H1 (cell line): ENCODE measurements at regions not wholly inside any gene's neighbourhood (a gene's known extent, or its start where the extent isn't known, plus 50 kb on each side); places are given as distances from the start of the nearest gene placed in this dataset.

ENCODE experiments used
- CTCF ChIA-PET: fragments of 300-600 bp; sonication (Branson Sonifier 250); formaldehyde crosslinking; loops from one replicate; lab custom pipeline; 2021; ENCODE audit not compliant: partially characterized antibody; lab: Charles Lee
- POLR2A ChIA-PET: fragments of 300-600 bp; sonication (Branson Sonifier 250); formaldehyde crosslinking; loops from one replicate; lab custom pipeline; 2021; ENCODE audit warnings: inconsistent platforms; ENCODE audit not compliant: partially characterized antibody; lab: Charles Lee
- DNase-seq, 2 experiments: peaks; one replicate each; pipeline versions ENCODE4 v3.0.0 to v3.0.0-alpha.2; 2010 to 2022; ENCODE audit warnings: low spot score in 2 of 2, low read depth in 1 of 2, mixed read lengths in 1 of 2
- FAIRE-seq: peaks from 2 replicates; lab custom pipeline; 2011; peaks lifted over from hg19 to GRCh38; lab: Jason Lieb, UNC
- H2AFZ ChIP-seq: 2 replicates; pipeline ENCODE4 v1.8.1; 2012; ENCODE audit warnings: low read length, inconsistent platforms
- H2AK5ac ChIP-seq: 2 replicates; pipeline ENCODE4 v1.6.1; 2013; ENCODE audit warnings: low read depth, low read length
- H2BK120ac ChIP-seq: replicated peaks from 2 replicates; pipeline ENCODE3; 2013; ENCODE audit warnings: low read depth, low read length, inconsistent platforms
- H2BK12ac ChIP-seq: 2 replicates; pipeline ENCODE4 v1.6.1; 2013; ENCODE audit warnings: low read depth, low read length
- H2BK15ac ChIP-seq: 2 replicates; pipeline ENCODE4 v1.6.1; 2013; ENCODE audit warnings: low read length
- H2BK20ac ChIP-seq: 2 replicates; pipeline ENCODE4 v1.6.1; 2013; ENCODE audit warnings: low read length
- H2BK5ac ChIP-seq: 2 replicates; pipeline ENCODE4 v1.6.1; 2013; ENCODE audit warnings: low read depth, low read length
- H3K14ac ChIP-seq: 2 replicates; pipeline ENCODE4 v1.6.1; 2013; ENCODE audit warnings: inconsistent platforms; ENCODE audit not compliant: insufficient read length
- H3K18ac ChIP-seq: 2 replicates; pipeline ENCODE4 v1.6.1; 2013; ENCODE audit warnings: low read length; ENCODE audit errors: extremely low read depth
- H3K23ac ChIP-seq: 2 replicates; pipeline ENCODE4 v1.6.1; 2013; ENCODE audit warnings: inconsistent platforms; ENCODE audit not compliant: insufficient read length
- H3K23me2 ChIP-seq: 2 replicates; pipeline ENCODE4 v1.6.1; 2013; ENCODE audit warnings: low read depth, low read length
- H3K27ac ChIP-seq: 2 replicates; pipeline ENCODE4 v1.6.1; 2011; ENCODE audit warnings: low read depth, low read length, inconsistent platforms
- H3K27me3 ChIP-seq, 4 experiments: replicated peaks in 1 of 4; 1 replicate in 1 of 4; 2 replicates in 3 of 4; pipeline versions ENCODE4 v1.6.1 to v1.8.1; 2011 to 2013; ENCODE audit warnings: low read length in 3 of 4, mild to moderate bottlenecking in 3 of 4, inconsistent platforms in 2 of 4, mixed read lengths in 2 of 4, moderate library complexity in 1 of 4; ENCODE audit not compliant: control insufficient read depth in 3 of 4, insufficient read depth in 3 of 4; ENCODE audit errors: extremely low read depth in 1 of 4
- H3K36me3 ChIP-seq, 4 experiments: 2 replicates each; pipeline versions ENCODE4 v1.6.1 to v1.8.1; 2011 to 2013; ENCODE audit warnings: mild to moderate bottlenecking in 4 of 4, low read length in 3 of 4, moderate library complexity in 2 of 4, control low read depth in 1 of 4, inconsistent platforms in 1 of 4; ENCODE audit not compliant: insufficient read depth in 4 of 4, control insufficient read depth in 2 of 4
- H3K4ac ChIP-seq: replicated peaks from 2 replicates; pipeline ENCODE3; 2013; ENCODE audit warnings: low read length, low read depth, mixed read lengths, inconsistent platforms; ENCODE audit not compliant: insufficient read length
- H3K4me1 ChIP-seq, 4 experiments: replicated peaks in 1 of 4; 1 replicate in 1 of 4; 2 replicates in 3 of 4; pipeline versions ENCODE4 v1.6.1 to v1.8.1; 2011 to 2013; ENCODE audit warnings: low read length in 3 of 4, inconsistent platforms in 2 of 4, mixed read lengths in 1 of 4; ENCODE audit not compliant: insufficient read depth in 4 of 4, control insufficient read depth in 3 of 4
- H3K4me2 ChIP-seq, 2 experiments: 2 replicates each; pipeline versions ENCODE4 v1.6.1 to v1.8.1; 2011 to 2013; ENCODE audit warnings: low read depth in 2 of 2, low read length in 2 of 2, control low read depth in 1 of 2, inconsistent platforms in 1 of 2, mild to moderate bottlenecking in 1 of 2; ENCODE audit not compliant: insufficient read depth in 1 of 2
- H3K4me3 ChIP-seq, 4 experiments: fragments of 200-600, 300-600 bp in 1 of 4; sonication (generic), shearing (Covaris generic), sonication (Bioruptor Twin) in 1 of 4; 2 replicates each; pipeline versions ENCODE4 v1.5.1 to v1.8.1; 2011 to 2016; ENCODE audit warnings: low read length in 4 of 4, low read depth in 3 of 4, control low read depth in 2 of 4, inconsistent platforms in 2 of 4, mild to moderate bottlenecking in 2 of 4, mixed read lengths in 1 of 4, moderate library complexity in 1 of 4; ENCODE audit not compliant: insufficient read depth in 2 of 4; ENCODE audit errors: extremely low read depth in 1 of 4
- H3K56ac ChIP-seq: replicated peaks from 2 replicates; pipeline ENCODE3; 2013; ENCODE audit warnings: low read depth, mild to moderate bottlenecking, mixed read lengths, low read length, inconsistent platforms; ENCODE audit not compliant: insufficient read length
- H3K79me1 ChIP-seq: 2 replicates; pipeline ENCODE4 v1.6.1; 2013; ENCODE audit warnings: low read depth, low read length, control low read depth
- H3K79me2 ChIP-seq, 2 experiments: 2 replicates each; pipeline versions ENCODE4 v1.6.1 to v1.8.1; 2012 to 2013; ENCODE audit warnings: low read length in 2 of 2, mild to moderate bottlenecking in 2 of 2, inconsistent platforms in 1 of 2; ENCODE audit not compliant: insufficient read depth in 2 of 2, control insufficient read depth in 1 of 2
- H3K9ac ChIP-seq, 4 experiments: replicated peaks in 1 of 4; 1 replicate in 1 of 4; 2 replicates in 3 of 4; pipeline versions ENCODE4 v1.6.1 to v1.8.1; 2011 to 2013; ENCODE audit warnings: low read depth in 3 of 4, low read length in 3 of 4, control low read depth in 2 of 4, mild to moderate bottlenecking in 2 of 4, moderate library complexity in 2 of 4, inconsistent platforms in 1 of 4; ENCODE audit errors: extremely low read depth in 1 of 4
- H3K9me3 ChIP-seq, 2 experiments: 2 replicates each; pipeline versions ENCODE4 v1.6.1 to v1.8.1; 2012 to 2013; ENCODE audit warnings: mild to moderate bottlenecking in 2 of 2, moderate library complexity in 2 of 2, control low read depth in 1 of 2, inconsistent platforms in 1 of 2, low read depth in 1 of 2, low read length in 1 of 2, mixed read lengths in 1 of 2; ENCODE audit not compliant: insufficient read depth in 2 of 2
- H4K20me1 ChIP-seq, 2 experiments: replicated peaks in 1 of 2; 2 replicates each; pipeline versions ENCODE3 to v1.8.1; 2011 to 2013; ENCODE audit warnings: inconsistent platforms in 2 of 2, low read length in 2 of 2, mild to moderate bottlenecking in 1 of 2; ENCODE audit not compliant: insufficient read depth in 2 of 2, control insufficient read depth in 1 of 2
- H4K5ac ChIP-seq: 2 replicates; pipeline ENCODE4 v1.6.1; 2013; ENCODE audit warnings: low read length, low read depth, mixed read lengths, inconsistent platforms; ENCODE audit not compliant: insufficient read length
- H4K8ac ChIP-seq: 2 replicates; pipeline ENCODE4 v1.8.0; 2013; ENCODE audit warnings: mild to moderate bottlenecking, moderate library complexity, low read length, inconsistent platforms; ENCODE audit not compliant: insufficient read depth; ENCODE audit errors: extremely low read depth
- H4K91ac ChIP-seq: replicated peaks from 2 replicates; pipeline ENCODE3; 2013; ENCODE audit warnings: low read length, mixed read lengths, inconsistent platforms; ENCODE audit not compliant: insufficient read length
- ASH2L ChIP-seq: fragments of 200-600, 300-600 bp; sonication (generic); IDR thresholded peaks from one replicate; pipeline ENCODE4 v1.7.1; 2017; ENCODE audit warnings: low read length
- JUN ChIP-seq: IDR thresholded peaks from 2 replicates; pipeline ENCODE4 v1.6.1; 2011; ENCODE audit warnings: low read depth, mild to moderate bottlenecking, improper control_type of control experiment, low read length
- KDM4A ChIP-seq: IDR thresholded peaks from one replicate; pipeline ENCODE4 v1.7.1; 2012; ENCODE audit warnings: low read depth, mild to moderate bottlenecking, moderate library complexity, low read length, inconsistent platforms; ENCODE audit not compliant: severe bottlenecking
- POLR2A ChIP-seq, 2 experiments: IDR thresholded peaks; 1 replicate in 1 of 2; 2 replicates in 1 of 2; pipeline ENCODE4 v1.6.1; 2011; ENCODE audit warnings: low read depth in 2 of 2, low read length in 2 of 2, mild to moderate bottlenecking in 2 of 2; ENCODE audit errors: control extremely low read depth in 1 of 2
- RAD21 ChIP-seq, 2 experiments: IDR thresholded peaks in 1 of 2; conservative IDR thresholded peaks in 1 of 2; 2 replicates each; pipeline ENCODE4 v1.6.1; 2011; ENCODE audit warnings: low read depth in 2 of 2, low read length in 2 of 2, improper control_type of control experiment in 1 of 2, inconsistent platforms in 1 of 2, mild to moderate bottlenecking in 1 of 2, moderate library complexity in 1 of 2
- SP4 ChIP-seq: IDR thresholded peaks from 2 replicates; pipeline ENCODE4 v1.6.1; 2012; ENCODE audit warnings: low read length, inconsistent platforms
- SRF ChIP-seq: IDR thresholded peaks from 2 replicates; pipeline ENCODE4 v1.6.1; 2011; ENCODE audit warnings: mild to moderate bottlenecking, low read depth, low read length, moderate library complexity
- TBP ChIP-seq: IDR thresholded peaks from 2 replicates; pipeline ENCODE4 v1.6.1; 2011; ENCODE audit warnings: low read depth, low read length, improper control_type of control experiment
- TEAD4 ChIP-seq: IDR thresholded peaks from 2 replicates; pipeline ENCODE4 v1.6.1; 2012; ENCODE audit warnings: low read depth, low read length, inconsistent platforms, mixed read lengths
- WGBS, 2 experiments: shearing (Covaris generic) in 1 of 2; methylation state at CpG; one replicate each; pipeline versions ENCODE4 v1.1.6 to v1.1.7; 2013 to 2015; ENCODE audit warnings: low lambda C conversion rate in 2 of 2, mixed read lengths in 2 of 2, inconsistent platforms in 1 of 2, low coverage in 1 of 2, missing lambda C conversion rate in 1 of 2; ENCODE audit not compliant: insufficient replicate concordance in 2 of 2, insufficient coverage in 1 of 2, insufficient read length in 1 of 2; ENCODE audit errors: extremely low coverage in 1 of 2, missing lambda C conversion rate in 1 of 2; 5-methylcytosine and 5-hydroxymethylcytosine counted together
- TF ChIP-seq, protein P1 (sequence below), 3 experiments: IDR thresholded peaks; 1 replicate in 2 of 3; 2 replicates in 1 of 3; pipeline versions ENCODE4 v1.5.1 to v1.6.1; 2011; ENCODE audit warnings: low read length in 3 of 3, mild to moderate bottlenecking in 3 of 3, inconsistent platforms in 2 of 3, low read depth in 1 of 3, moderate library complexity in 1 of 3; ENCODE audit not compliant: insufficient read depth in 1 of 3; ENCODE audit errors: control extremely low read depth in 1 of 3
- TF ChIP-seq, protein P2 (sequence below): IDR thresholded peaks from 2 replicates; pipeline ENCODE4 v1.6.1; 2012; ENCODE audit warnings: low read length, inconsistent platforms

DNA sequence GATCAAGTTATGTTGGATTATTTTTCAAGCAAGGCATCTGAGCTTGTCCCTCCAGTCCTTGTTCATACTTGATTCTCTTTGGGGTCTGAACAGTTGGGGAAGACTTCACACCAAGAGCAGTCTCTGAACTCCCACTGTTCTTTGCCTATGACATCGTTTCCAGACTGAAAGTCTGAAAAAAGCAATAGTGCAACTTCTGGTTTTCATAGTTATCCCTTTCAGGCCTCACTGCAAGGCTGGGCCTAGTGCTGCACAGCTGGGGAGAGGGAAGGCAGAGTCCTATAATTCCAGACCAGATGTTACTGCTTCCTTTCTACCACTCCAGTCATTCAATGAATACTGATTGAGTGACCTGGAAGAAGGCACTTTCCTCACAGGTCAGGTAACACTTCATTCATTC, 187.1 kb upstream of the CCND2 start:
- Histone ChIP-seq H3K79me1 (no peaks in the 10 kb centered on the region), H2AFZ (no peak overlapping the region), H3K4me1 (peaks cover 0 to 2% (median 0%) of the 10 kb centered on the region in 4 experiments; a peak in 1 of 7 replicates), H4K20me1 (no peaks in the 10 kb centered on the region), H3K56ac (no peak overlapping the region), H3K4me3 (no peak overlapping the region), H2AK5ac (no peak overlapping the region), H3K27ac (no peak overlapping the region), H3K36me3 (no peaks in the 10 kb centered on the region), H2BK15ac (no peak overlapping the region), H3K23me2 (no peaks in the 10 kb centered on the region), H3K14ac (no peak overlapping the region), H3K79me2 (no peaks in the 10 kb centered on the region), H3K9me3 (no peaks in the 10 kb centered on the region), H4K5ac (no peak overlapping the region), H2BK12ac (no peak overlapping the region), H3K23ac (no peak overlapping the region), H4K91ac (no peak overlapping the region), H3K4ac (no peak overlapping the region), H3K4me2 (no peak overlapping the region), H2BK120ac (no peak overlapping the region), H3K18ac (no peak overlapping the region), H2BK5ac (no peak overlapping the region), H3K27me3 (no peaks in the 10 kb centered on the region), H4K8ac (no peak overlapping the region), H3K9ac (no peak overlapping the region), H2BK20ac (no peak overlapping the region)
- FAIRE-seq (no peak), DNase-seq (no peak)
- CTCF ChIA-PET: interaction anchor here (1.2 to 2.6 kb wide), 3 partner anchors 21 to 192 kb away, joined by 3 to 15 read pairs (median 4); no protein-coding TSS in a partner anchor
- WGBS, 2 experiments: 75% methylated on average over 1 of the region's 1 CpG; no CpG with 5 or more reads in 1 of the 2 experiments
- POLR2A ChIA-PET: no interaction called here
- TF ChIP-seq ASH2L (no peak), TEAD4 (no peak), TBP (no peak), POLR2A (IDR thresholded peaks at IDR 0.05; ENCODE audit: control extremely low read depth in 1 of 2, low read depth in 2 of 2, low read length in 2 of 2) (no peak), SP4 (no peak), SRF (no peak), JUN (no peak), RAD21 (IDR thresholded peaks at IDR 0.05 in 1 of 2, conservative IDR thresholded peaks at IDR 0.05 in 1 of 2; ENCODE audit: low read depth in 2 of 2, low read length in 2 of 2) (no peak), KDM4A (no peak)
- TF ChIP-seq, protein P1, sequence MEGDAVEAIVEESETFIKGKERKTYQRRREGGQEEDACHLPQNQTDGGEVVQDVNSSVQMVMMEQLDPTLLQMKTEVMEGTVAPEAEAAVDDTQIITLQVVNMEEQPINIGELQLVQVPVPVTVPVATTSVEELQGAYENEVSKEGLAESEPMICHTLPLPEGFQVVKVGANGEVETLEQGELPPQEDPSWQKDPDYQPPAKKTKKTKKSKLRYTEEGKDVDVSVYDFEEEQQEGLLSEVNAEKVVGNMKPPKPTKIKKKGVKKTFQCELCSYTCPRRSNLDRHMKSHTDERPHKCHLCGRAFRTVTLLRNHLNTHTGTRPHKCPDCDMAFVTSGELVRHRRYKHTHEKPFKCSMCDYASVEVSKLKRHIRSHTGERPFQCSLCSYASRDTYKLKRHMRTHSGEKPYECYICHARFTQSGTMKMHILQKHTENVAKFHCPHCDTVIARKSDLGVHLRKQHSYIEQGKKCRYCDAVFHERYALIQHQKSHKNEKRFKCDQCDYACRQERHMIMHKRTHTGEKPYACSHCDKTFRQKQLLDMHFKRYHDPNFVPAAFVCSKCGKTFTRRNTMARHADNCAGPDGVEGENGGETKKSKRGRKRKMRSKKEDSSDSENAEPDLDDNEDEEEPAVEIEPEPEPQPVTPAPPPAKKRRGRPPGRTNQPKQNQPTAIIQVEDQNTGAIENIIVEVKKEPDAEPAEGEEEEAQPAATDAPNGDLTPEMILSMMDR (IDR thresholded peaks at IDR 0.05; ENCODE audit: control extremely low read depth in 1 of 3, insufficient read depth in 1 of 3, low read depth in 1 of 3, low read length in 3 of 3): no peak
- TF ChIP-seq, protein P2, sequence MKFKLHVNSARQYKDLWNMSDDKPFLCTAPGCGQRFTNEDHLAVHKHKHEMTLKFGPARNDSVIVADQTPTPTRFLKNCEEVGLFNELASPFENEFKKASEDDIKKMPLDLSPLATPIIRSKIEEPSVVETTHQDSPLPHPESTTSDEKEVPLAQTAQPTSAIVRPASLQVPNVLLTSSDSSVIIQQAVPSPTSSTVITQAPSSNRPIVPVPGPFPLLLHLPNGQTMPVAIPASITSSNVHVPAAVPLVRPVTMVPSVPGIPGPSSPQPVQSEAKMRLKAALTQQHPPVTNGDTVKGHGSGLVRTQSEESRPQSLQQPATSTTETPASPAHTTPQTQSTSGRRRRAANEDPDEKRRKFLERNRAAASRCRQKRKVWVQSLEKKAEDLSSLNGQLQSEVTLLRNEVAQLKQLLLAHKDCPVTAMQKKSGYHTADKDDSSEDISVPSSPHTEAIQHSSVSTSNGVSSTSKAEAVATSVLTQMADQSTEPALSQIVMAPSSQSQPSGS: no peak
